ENCODE measurements at regions not wholly inside any gene's neighbourhood (a gene's known extent, or its start where the extent isn't known, plus 50 kb on each side); places are given as distances from the start of the nearest gene placed in this dataset.

DNA sequence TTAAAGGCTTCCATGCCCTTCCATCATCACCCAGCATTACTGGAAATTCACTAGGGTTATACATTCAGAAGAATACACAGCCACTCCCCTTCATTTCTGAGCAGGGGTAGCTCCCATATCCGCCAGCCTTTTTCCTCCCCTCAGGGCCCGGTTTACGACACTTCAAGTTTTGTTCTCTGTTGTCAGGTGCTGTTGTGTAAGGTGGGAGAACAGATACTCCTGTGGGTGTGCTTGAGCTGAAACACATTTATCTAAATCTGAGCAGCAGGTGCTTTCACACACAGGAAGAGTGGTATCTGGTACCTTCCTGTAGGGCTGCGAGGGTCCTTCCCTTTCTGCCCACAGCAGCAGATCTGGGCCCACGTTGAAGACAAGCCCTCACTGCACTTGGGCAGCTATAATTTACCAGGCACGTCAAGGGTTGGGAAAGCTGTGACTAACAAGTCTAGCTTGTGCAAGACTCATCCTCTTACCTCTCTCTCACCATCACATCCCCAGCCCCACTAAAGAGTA, 215.8 kb upstream of the RREB1 start:
- TF ChIP-seq YY1 (IDR thresholded peaks at IDR 0.05; ENCODE audit: low read depth) = no peak
- no peak for TF ChIP-seq RAD21 (IDR thresholded peaks at IDR 0.05; ENCODE audit: low read depth)
- TF ChIP-seq TEAD4 (IDR thresholded peaks at IDR 0.05) = no peak
- no peak for TF ChIP-seq TCF12 (IDR thresholded peaks at IDR 0.05; ENCODE audit: low read depth)
- no peak for TF ChIP-seq TAF1 (IDR thresholded peaks at IDR 0.05; ENCODE audit: low read depth)
- TF ChIP-seq, protein P1, sequence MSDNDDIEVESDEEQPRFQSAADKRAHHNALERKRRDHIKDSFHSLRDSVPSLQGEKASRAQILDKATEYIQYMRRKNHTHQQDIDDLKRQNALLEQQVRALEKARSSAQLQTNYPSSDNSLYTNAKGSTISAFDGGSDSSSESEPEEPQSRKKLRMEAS (IDR thresholded peaks at IDR 0.05) = no peak

Data from Ishikawa (cell line).